ENCODE measurements at regions not wholly inside any gene's neighbourhood (a gene's known extent, or its start where the extent isn't known, plus 50 kb on each side); places are given as distances from the start of the nearest gene placed in this dataset.

- TF ChIP-seq, protein P1, sequence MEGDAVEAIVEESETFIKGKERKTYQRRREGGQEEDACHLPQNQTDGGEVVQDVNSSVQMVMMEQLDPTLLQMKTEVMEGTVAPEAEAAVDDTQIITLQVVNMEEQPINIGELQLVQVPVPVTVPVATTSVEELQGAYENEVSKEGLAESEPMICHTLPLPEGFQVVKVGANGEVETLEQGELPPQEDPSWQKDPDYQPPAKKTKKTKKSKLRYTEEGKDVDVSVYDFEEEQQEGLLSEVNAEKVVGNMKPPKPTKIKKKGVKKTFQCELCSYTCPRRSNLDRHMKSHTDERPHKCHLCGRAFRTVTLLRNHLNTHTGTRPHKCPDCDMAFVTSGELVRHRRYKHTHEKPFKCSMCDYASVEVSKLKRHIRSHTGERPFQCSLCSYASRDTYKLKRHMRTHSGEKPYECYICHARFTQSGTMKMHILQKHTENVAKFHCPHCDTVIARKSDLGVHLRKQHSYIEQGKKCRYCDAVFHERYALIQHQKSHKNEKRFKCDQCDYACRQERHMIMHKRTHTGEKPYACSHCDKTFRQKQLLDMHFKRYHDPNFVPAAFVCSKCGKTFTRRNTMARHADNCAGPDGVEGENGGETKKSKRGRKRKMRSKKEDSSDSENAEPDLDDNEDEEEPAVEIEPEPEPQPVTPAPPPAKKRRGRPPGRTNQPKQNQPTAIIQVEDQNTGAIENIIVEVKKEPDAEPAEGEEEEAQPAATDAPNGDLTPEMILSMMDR (IDR thresholded peaks at IDR 0.05) = no peak
- no peak for TF ChIP-seq ZFX (IDR thresholded peaks at IDR 0.05; ENCODE audit: borderline replicate concordance)
Measured at GRCh38 chr5:109928046-109928445, 238.3 kb downstream of the MAN2A1 start.

Measured in 22Rv1 (cell line).